ENCODE measurements at regions not wholly inside any gene's neighbourhood (a gene's known extent, or its start where the extent isn't known, plus 50 kb on each side); places are given as distances from the start of the nearest gene placed in this dataset.
A peak's percentile ranks its signal among the peaks of the same experiment; 100 is the strongest.

GRCh38 chrX:116226665-116227484 lies 56.3 kb downstream of the AGTR2 start:
- no peak overlapping the region for H3K4me3 ChIP-seq (ENCODE audit: low read depth, low read length)
- in situ Hi-C loops (cut with HindIII; ENCODE audit: low pct_ligation_motif_present, low sequenced_read_pairs): no loop called here
- no peak for DNase-seq
- H3K27ac ChIP-seq: no peak overlapping the region
- no peaks in the 10 kb centered on the region for H3K36me3 ChIP-seq (replicated peaks)
- H3K27me3 ChIP-seq (replicated peaks): no peaks in the 10 kb centered on the region
- TF ChIP-seq, protein P1, sequence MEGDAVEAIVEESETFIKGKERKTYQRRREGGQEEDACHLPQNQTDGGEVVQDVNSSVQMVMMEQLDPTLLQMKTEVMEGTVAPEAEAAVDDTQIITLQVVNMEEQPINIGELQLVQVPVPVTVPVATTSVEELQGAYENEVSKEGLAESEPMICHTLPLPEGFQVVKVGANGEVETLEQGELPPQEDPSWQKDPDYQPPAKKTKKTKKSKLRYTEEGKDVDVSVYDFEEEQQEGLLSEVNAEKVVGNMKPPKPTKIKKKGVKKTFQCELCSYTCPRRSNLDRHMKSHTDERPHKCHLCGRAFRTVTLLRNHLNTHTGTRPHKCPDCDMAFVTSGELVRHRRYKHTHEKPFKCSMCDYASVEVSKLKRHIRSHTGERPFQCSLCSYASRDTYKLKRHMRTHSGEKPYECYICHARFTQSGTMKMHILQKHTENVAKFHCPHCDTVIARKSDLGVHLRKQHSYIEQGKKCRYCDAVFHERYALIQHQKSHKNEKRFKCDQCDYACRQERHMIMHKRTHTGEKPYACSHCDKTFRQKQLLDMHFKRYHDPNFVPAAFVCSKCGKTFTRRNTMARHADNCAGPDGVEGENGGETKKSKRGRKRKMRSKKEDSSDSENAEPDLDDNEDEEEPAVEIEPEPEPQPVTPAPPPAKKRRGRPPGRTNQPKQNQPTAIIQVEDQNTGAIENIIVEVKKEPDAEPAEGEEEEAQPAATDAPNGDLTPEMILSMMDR (IDR thresholded peaks at IDR 0.05; ENCODE audit: low read depth, low read length, missing control alignments): no peak

GRCh38 chrX:116230130-116230898 lies 59.8 kb downstream of the AGTR2 start:
- in situ Hi-C loops (cut with HindIII; ENCODE audit: low pct_ligation_motif_present, low sequenced_read_pairs): no loop called here
- TF ChIP-seq, protein P1 (IDR thresholded peaks at IDR 0.05; ENCODE audit: low read depth, low read length, missing control alignments): no peak
- Histone ChIP-seq H3K27me3 (replicated peaks) (no peaks in the 10 kb centered on the region), H3K4me3 (ENCODE audit: low read depth, low read length) (no peak overlapping the region), H3K36me3 (replicated peaks) (no peaks in the 10 kb centered on the region), H3K27ac (no peak overlapping the region)
- DNase-seq: no peak

DNA sequence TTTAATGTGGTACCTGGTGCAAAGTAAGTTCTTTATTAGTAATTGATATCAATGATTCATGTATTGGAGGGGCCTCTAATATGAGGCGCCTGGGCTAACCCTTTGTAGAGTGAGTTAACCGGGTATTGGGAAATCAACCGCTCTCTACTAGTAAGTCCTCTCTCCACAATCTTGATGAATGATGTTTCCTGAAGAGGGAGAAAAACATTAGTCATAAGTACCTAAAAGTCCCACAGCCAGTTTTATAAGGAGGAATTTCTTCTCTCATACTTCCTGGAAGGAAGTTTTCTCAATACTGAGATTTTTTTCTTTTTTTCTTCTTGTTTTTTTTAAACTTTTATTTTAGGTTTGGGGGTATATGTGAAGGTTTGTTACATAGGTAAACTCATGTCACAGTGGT lies 62.3 kb downstream of the AGTR2 start:
- H3K27ac ChIP-seq: peak overlapping the region; percentile 61

DNA sequence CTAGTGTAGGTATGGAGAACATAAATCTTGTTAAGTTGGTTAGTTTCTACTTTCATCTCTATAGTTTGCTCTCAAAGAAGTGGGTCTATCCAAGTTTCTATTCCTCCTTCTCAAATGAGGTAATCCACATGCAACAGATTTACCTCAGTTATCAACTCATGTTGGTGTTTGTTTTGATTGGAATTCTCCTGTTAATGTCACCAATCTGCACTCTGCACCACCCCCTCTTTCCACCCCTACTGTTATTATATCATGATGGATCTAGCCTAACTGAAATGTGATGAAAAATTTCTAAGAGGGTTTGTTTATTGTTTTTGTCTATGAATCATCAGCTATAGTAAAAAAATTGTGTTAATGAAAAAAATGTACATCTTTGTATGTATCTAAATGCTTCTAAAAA lies 66.1 kb downstream of the AGTR2 start:
- H3K27me3 ChIP-seq (replicated peaks): no peaks in the 10 kb centered on the region
- no peaks in the 10 kb centered on the region for H3K36me3 ChIP-seq (replicated peaks)
- H3K27ac ChIP-seq: no peak overlapping the region
- TF ChIP-seq, protein P1 (IDR thresholded peaks at IDR 0.05; ENCODE audit: low read depth, low read length, missing control alignments): no peak
- in situ Hi-C loops (cut with HindIII; ENCODE audit: low pct_ligation_motif_present, low sequenced_read_pairs): no loop called here
- H3K4me3 ChIP-seq (ENCODE audit: low read depth, low read length): no peak overlapping the region
- no peak for DNase-seq

More for the DNA sequence above, 62.3 kb downstream of the AGTR2 start:
- TF ChIP-seq, protein P1 (IDR thresholded peaks at IDR 0.05; ENCODE audit: low read depth, low read length, missing control alignments): no peak
- H3K4me3 ChIP-seq (ENCODE audit: low read depth, low read length): no peak overlapping the region
- DNase-seq: peak; percentile 37
- in situ Hi-C loops (cut with HindIII; ENCODE audit: low pct_ligation_motif_present, low sequenced_read_pairs): no loop called here
- no peaks in the 10 kb centered on the region for H3K27me3 ChIP-seq (replicated peaks)
- no peaks in the 10 kb centered on the region for H3K36me3 ChIP-seq (replicated peaks)

DNA sequence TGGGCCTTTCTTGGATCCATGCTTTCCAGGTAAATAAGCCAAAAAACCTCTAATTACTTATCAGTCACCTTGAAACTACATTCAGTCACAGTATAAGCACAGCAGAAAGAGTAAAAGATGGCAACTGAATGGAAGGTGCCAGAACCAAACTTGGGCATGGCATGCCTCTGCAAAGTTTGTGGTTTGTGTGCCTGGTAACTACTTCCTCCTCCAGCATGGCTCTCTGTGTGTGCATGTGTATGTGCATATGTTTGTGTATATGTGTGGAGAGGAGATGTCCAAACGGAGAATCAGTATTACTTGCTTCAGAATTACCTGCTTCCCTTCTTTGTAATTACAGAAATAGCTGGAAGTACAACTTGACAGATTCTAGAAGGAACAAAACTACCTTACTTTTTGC lies 67.5 kb downstream of the AGTR2 start:
- TF ChIP-seq, protein P1 (IDR thresholded peaks at IDR 0.05; ENCODE audit: low read depth, low read length, missing control alignments): no peak
- DNase-seq: no peak
- no peak overlapping the region for H3K4me3 ChIP-seq (ENCODE audit: low read depth, low read length)
- no peaks in the 10 kb centered on the region for H3K36me3 ChIP-seq (replicated peaks)
- no peaks in the 10 kb centered on the region for H3K27me3 ChIP-seq (replicated peaks)
- no peak overlapping the region for H3K27ac ChIP-seq
- in situ Hi-C loops (cut with HindIII; ENCODE audit: low pct_ligation_motif_present, low sequenced_read_pairs): no loop called here

Measured in brain microvascular endothelial cell (primary cell).